HFFc6 (cell line): ENCODE measurements at regions not wholly inside any gene's neighbourhood (a gene's known extent, or its start where the extent isn't known, plus 50 kb on each side); places are given as distances from the start of the nearest gene placed in this dataset.

ENCODE experiments used
- DNase-seq: peaks from one replicate; pipeline ENCODE4 v3.0.0-alpha.2; 2018
- H3K27ac Mint-ChIP-seq: 2 replicates; pipeline ENCODE4 v1.8.0; 2020; ENCODE audit warnings: mild to moderate bottlenecking, mixed read lengths
- H3K27me3 Mint-ChIP-seq: 2 replicates; pipeline ENCODE4 v1.8.0; 2021; ENCODE audit warnings: mild to moderate bottlenecking, moderate library complexity, mixed read lengths; ENCODE audit not compliant: insufficient read depth
- H3K36me3 Mint-ChIP-seq: 2 replicates; pipeline ENCODE4 v1.8.0; 2021; ENCODE audit warnings: low read depth, mixed read lengths
- H3K4me1 Mint-ChIP-seq: 2 replicates; pipeline ENCODE4 v1.8.0; 2020; ENCODE audit warnings: low read depth, mixed read lengths
- H3K4me3 Mint-ChIP-seq: 2 replicates; pipeline ENCODE4 v1.8.0; 2020; ENCODE audit warnings: mild to moderate bottlenecking, moderate library complexity, mixed read lengths
- H3K9me3 Mint-ChIP-seq: 2 replicates; pipeline ENCODE4 v1.8.0; 2020; ENCODE audit warnings: mild to moderate bottlenecking, mixed read lengths
- CTCF ChIP-seq: fragments of 200-600 bp; sonication (generic); IDR thresholded peaks from 2 replicates; pipeline ENCODE4 v1.5.0; 2021; ENCODE audit warnings: antibody characterized with exemption, mild to moderate bottlenecking

- no peak overlapping the region for H3K4me3 Mint-ChIP-seq
- DNase-seq: no peak
- TF ChIP-seq CTCF: no peak
- H3K4me1 Mint-ChIP-seq: no peaks in the 10 kb centered on the region
- peaks cover 8% of the 10 kb centered on the region; the same call in 1 of the 2 replicates for H3K36me3 Mint-ChIP-seq
- H3K27ac Mint-ChIP-seq: no peak overlapping the region
- peaks cover 7% of the 10 kb centered on the region for H3K27me3 Mint-ChIP-seq
- H3K9me3 Mint-ChIP-seq: peaks cover 25% of the 10 kb centered on the region
Observed at GRCh38 chr19:33900817-33901216, 104.1 kb downstream of the KCTD15 start.

DNA sequence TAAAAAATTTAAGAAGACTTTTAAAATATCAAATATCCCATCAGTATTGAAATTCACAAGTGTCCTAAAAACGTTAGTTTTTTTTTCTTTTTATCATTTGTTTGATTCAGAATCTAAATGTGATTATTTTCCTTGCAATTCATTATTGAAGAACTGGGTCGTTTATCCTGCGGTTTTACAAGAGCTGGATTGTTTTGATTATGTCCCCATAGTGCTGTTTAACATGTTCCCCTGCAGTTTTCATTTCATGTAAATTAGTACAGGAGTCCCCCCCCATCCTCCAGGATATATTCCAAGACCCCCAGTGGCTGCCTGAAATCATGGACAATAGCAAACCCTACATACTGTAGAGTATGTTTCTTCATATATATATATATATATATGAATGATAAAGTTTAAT, 105.7 kb downstream of the KCTD15 start:
- no peak overlapping the region for H3K4me3 Mint-ChIP-seq
- peaks cover 11% of the 10 kb centered on the region for H3K27me3 Mint-ChIP-seq
- DNase-seq: no peak
- peaks cover 22% of the 10 kb centered on the region for H3K9me3 Mint-ChIP-seq
- H3K36me3 Mint-ChIP-seq: peaks cover 8% of the 10 kb centered on the region; the same call in 1 of the 2 replicates
- no peak for TF ChIP-seq CTCF
- no peak overlapping the region for H3K27ac Mint-ChIP-seq
- no peaks in the 10 kb centered on the region for H3K4me1 Mint-ChIP-seq

- Mint-ChIP-seq H3K27me3 (peaks cover 11% of the 10 kb centered on the region), H3K4me1 (no peaks in the 10 kb centered on the region), H3K4me3 (no peak overlapping the region)
Observed at GRCh38 chr19:33902802-33903488, 106.3 kb downstream of the KCTD15 start.

DNA sequence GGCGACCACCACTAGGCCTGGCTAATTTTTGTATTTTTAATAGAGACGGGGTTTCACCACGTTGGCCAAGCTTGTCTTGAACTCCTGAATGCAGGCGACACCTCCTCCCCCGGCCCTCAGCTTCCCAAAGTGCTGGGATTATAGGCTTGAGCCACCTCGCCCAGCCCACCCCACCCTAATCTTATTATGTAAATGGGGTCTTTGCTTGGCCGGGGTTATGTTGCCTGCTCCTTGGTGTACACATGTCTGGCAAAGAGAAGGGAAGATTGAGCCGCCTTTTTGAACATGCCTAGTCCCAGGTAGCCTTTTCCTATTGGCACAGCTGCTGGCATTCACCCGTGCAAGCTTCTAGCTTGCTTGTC, 106.8 kb downstream of the KCTD15 start:
- peaks cover 13% of the 10 kb centered on the region for H3K9me3 Mint-ChIP-seq
- H3K4me3 Mint-ChIP-seq: no peak overlapping the region
- DNase-seq: no peak
- no peak overlapping the region for H3K27ac Mint-ChIP-seq
- no peak for TF ChIP-seq CTCF
- H3K27me3 Mint-ChIP-seq: peaks cover 11% of the 10 kb centered on the region
- peaks cover 7% of the 10 kb centered on the region; the same call in 1 of the 2 replicates for H3K36me3 Mint-ChIP-seq
- no peaks in the 10 kb centered on the region for H3K4me1 Mint-ChIP-seq

More at GRCh38 chr19:33902802-33903488, 106.3 kb downstream of the KCTD15 start:
- peaks cover 18% of the 10 kb centered on the region for H3K9me3 Mint-ChIP-seq
- TF ChIP-seq CTCF: no peak
- H3K27ac Mint-ChIP-seq: no peak overlapping the region
- no peak for DNase-seq
- H3K36me3 Mint-ChIP-seq: peaks cover 8% of the 10 kb centered on the region; the same call in 1 of the 2 replicates

DNA sequence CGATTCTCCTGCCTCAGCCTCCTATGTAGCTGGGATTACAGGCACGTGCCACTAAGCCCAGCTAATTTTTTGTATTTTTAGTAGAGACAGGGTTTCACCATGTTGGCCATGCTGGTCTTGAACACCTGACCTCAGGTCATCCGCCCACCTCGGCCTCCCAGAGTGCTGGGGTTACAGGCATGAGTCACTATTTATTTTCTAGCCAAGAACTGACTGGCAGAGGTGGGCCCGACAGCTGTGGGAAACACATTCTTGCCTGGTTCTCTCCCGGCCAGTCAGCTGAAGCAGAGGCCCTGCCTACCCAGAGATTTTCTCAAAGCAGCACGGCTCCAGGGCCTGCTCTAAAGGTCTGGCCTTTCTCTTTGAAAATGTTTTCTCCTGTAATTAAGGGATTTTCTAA, 108.0 kb downstream of the KCTD15 start:
- no peak for TF ChIP-seq CTCF
- no peak overlapping the region for H3K27ac Mint-ChIP-seq
- peaks cover 5% of the 10 kb centered on the region for H3K9me3 Mint-ChIP-seq
- peaks cover 11% of the 10 kb centered on the region for H3K27me3 Mint-ChIP-seq
- H3K36me3 Mint-ChIP-seq: no peaks in the 10 kb centered on the region
- DNase-seq: no peak
- H3K4me1 Mint-ChIP-seq: no peaks in the 10 kb centered on the region
- no peak overlapping the region for H3K4me3 Mint-ChIP-seq
